GM18517 (cell line): ENCODE measurements at regions not wholly inside any gene's neighbourhood (a gene's known extent, or its start where the extent isn't known, plus 50 kb on each side); places are given as distances from the start of the nearest gene placed in this dataset.
"Not testable (repeated sequence)": the region's sequence is repeated elsewhere in the genome, so short reads cannot be mapped to it uniquely, and the experiment has no call there.

ENCODE experiments used
- ATAC-seq: cut with Tn5 transposase; IDR thresholded peaks from one replicate; pipeline ENCODE4 v1.9.1; 2021; ENCODE audit warnings: mild to moderate bottlenecking, moderate library complexity; ENCODE audit not compliant: unreplicated experiment

GRCh38 chr9:16267281-16268066 lies 603.0 kb downstream of the BNC2 start:
- no peak for ATAC-seq

GRCh38 chr9:16268067-16268881 lies 602.2 kb downstream of the BNC2 start:
- ATAC-seq, result no peak

GRCh38 chr9:16271967-16272366 lies 598.5 kb downstream of the BNC2 start:
- ATAC-seq, result no peak

- ATAC-seq, result no peak
These were observed 597.7 kb downstream of the BNC2 start for GRCh38 chr9:16272776-16273175.

- ATAC-seq, result no peak
These were observed 594.5 kb downstream of the BNC2 start for GRCh38 chr9:16275795-16276624.

- no peak for ATAC-seq
These were observed 593.6 kb downstream of the BNC2 start for GRCh38 chr9:16276866-16277265.

GRCh38 chr9:16277471-16277960 lies 593.0 kb downstream of the BNC2 start:
- ATAC-seq, result no peak

GRCh38 chr9:16278326-16278999 lies 592.0 kb downstream of the BNC2 start:
- ATAC-seq, result no peak

GRCh38 chr9:16281707-16282106 lies 588.8 kb downstream of the BNC2 start:
- ATAC-seq, result no peak

GRCh38 chr9:16282216-16282615 lies 588.3 kb downstream of the BNC2 start:
- ATAC-seq, result no peak

GRCh38 chr9:16282718-16283117 lies 587.8 kb downstream of the BNC2 start:
- ATAC-seq, result no peak

- no peak for ATAC-seq
These were observed 584.3 kb downstream of the BNC2 start for GRCh38 chr9:16286160-16286559.

GRCh38 chr9:16289639-16290038 lies 580.8 kb downstream of the BNC2 start:
- no peak for ATAC-seq

- ATAC-seq, result no peak
These were observed 580.3 kb downstream of the BNC2 start for GRCh38 chr9:16290169-16290568.

- no peak for ATAC-seq
These were observed 578.5 kb downstream of the BNC2 start for GRCh38 chr9:16291921-16292320.

GRCh38 chr9:16293610-16294009 lies 576.9 kb downstream of the BNC2 start:
- ATAC-seq, result no peak

- no peak for ATAC-seq
These were observed 576.2 kb downstream of the BNC2 start for GRCh38 chr9:16294133-16294770.

GRCh38 chr9:16294940-16295339 lies 575.5 kb downstream of the BNC2 start:
- ATAC-seq, result not testable (repeated sequence)

GRCh38 chr9:16299368-16299767 lies 571.1 kb downstream of the BNC2 start:
- not testable (repeated sequence) for ATAC-seq

GRCh38 chr9:16303506-16303905 lies 567.0 kb downstream of the BNC2 start:
- no peak for ATAC-seq
